DMS153 treated with DMSO at 0.1 percent for 48 hours (cell line): ENCODE measurements at regions not wholly inside any gene's neighbourhood (a gene's known extent, or its start where the extent isn't known, plus 50 kb on each side); places are given as distances from the start of the nearest gene placed in this dataset.

Source experiments
- DNase-seq: peaks from one replicate; lab custom pipeline; 2025; ENCODE audit not compliant: unreplicated experiment; lab: John Stamatoyannopoulos, UW

DNA sequence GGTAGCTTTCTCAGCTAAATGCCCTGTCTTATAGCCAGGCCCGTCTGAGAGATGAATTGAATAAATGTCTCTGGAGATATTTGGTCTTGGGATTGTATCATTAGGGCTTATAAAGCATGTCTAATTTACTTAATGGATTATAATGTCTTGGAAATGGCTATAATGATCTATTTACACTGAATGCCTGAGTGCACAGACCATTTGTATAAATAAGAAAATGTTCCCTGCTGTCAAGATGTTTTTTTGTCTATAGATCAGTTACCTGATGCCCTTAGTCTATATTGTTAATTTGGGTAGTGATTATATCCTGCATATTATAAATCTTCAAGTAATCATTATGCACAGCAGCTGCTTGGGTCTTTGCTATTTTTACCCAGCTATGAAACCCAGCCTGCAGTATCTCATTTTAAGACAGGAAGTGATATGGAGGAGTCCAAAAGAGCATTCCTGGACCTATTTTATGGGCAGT is 112.9 kb upstream of the ACTBL2 start:
- no peak for DNase-seq

DNA sequence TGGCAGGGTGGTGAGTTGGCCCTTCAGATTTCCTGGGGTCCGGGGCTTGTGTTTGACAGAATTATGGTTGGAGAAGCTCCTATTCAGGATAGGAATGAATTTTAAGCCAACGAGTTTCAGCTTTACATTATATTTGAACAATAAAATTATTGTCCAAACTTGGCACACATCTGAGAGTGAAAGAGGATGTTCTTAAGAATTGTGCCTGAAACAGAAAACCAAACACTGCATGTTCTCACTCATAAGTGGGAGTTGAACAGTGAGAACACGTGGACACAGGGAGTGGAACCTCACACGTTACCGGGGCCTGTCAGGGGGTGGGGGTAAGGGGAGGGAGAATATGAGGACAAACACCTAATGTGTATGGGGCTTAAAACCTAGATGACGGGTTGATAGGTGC is 111.8 kb upstream of the ACTBL2 start:
- no peak for DNase-seq

DNA sequence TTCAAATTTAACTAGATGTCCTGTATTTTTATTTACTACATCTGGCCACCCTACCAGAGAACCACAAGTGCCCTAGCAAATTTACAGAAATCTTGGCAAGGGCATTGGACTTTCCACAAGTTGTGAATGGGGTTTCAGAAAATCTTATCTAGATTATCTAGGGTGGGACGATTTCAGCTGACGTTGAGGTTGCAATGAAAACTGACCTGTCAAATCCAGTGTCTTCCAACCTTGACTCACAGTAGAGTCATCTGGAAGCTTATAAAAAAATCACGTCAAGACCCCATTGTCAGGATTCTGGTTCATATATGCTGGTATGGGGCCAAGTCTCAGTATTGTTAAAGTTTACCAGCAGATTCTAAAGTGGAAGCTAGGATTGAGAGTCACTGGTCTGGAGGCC is 109.6 kb upstream of the ACTBL2 start:
- DNase-seq: no peak

DNA sequence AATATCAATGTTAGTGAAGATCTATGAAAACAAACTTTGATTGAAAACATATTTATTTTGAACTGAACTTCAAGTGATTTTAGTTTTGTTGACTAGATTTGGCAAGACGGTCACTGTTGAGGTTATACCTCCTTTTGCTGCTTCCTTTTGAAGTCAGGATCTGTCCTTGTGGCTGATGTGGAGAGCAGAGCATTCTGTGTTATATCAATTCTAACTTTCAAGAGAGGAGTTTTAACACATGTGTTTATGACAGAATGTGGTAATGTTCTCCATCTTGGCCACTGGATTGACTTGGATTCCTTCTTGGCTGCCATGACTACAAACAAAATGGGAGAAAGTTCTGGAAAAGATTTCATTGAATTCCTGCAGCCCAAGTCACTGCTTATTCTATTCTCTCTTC is 104.0 kb upstream of the ACTBL2 start:
- no peak for DNase-seq

GRCh38 chr5:57582578-57583070 is 100.0 kb upstream of the ACTBL2 start:
- no peak for DNase-seq

DNA sequence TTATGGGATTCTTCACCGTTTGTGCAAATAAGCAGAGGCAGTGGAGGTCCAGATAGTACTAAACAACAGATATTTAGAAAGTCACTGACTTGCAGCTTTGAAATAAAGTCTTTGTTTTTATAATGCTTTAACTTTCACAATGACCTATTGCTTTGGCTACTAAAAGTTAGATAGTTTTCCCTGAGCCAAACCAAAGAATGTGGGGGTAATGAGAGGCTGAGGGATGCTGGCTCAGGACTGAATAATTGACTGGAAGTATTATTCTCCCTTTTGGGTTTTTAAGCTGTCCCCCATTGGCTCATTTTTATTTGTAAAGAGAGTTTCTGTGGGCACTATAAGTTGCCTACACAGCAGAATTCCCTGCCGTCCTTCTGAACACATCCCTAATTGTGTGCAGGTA is 99.2 kb upstream of the ACTBL2 start:
- no peak for DNase-seq

- no peak for DNase-seq
Observed at GRCh38 chr5:57581222-57581621, 98.6 kb upstream of the ACTBL2 start.

GRCh38 chr5:57577432-57578175 is 95.0 kb upstream of the ACTBL2 start:
- DNase-seq: no peak

GRCh38 chr5:57576317-57576716 is 93.7 kb upstream of the ACTBL2 start:
- DNase-seq: no peak

DNA sequence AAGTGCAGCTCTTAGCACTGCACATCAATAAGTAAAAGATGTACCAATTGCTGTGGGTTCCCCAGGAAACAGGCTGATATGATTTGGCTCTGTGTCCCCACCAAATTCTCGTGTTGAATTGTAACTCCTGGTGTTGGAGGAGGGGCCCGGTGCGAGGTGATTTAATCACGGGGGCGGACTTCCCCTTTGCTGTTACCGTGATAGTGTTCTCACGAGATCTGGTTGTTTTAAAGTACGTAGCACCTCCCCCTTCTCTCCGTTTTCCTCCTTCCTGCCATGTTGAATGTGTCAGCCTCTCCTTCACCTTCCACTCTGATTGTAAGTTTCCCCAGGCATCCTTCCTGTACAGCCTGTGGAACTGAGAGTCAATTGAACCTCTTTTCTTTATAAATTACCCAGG is 93.2 kb upstream of the ACTBL2 start:
- no peak for DNase-seq

GRCh38 chr5:57572461-57572860 is 89.8 kb upstream of the ACTBL2 start:
- DNase-seq: no peak

DNA sequence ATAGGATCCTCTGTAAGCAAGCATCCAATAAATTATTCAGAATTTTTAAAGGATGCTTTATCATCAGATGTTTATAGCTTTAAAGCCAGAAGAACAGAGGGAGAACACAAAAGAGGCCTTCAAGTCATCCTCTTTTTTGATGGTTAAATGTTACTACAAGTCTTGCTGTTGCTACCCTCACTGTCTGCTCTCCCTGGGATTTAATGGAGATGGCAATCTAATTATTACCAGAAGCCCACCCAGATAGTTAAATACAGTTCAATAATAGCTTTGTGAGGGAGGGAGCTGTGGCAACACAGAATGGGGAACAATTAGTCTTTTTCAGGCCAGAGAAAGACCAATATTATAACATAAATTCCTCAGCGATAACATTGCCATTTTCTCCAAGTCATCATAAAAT is 87.0 kb upstream of the ACTBL2 start:
- no peak for DNase-seq

DNA sequence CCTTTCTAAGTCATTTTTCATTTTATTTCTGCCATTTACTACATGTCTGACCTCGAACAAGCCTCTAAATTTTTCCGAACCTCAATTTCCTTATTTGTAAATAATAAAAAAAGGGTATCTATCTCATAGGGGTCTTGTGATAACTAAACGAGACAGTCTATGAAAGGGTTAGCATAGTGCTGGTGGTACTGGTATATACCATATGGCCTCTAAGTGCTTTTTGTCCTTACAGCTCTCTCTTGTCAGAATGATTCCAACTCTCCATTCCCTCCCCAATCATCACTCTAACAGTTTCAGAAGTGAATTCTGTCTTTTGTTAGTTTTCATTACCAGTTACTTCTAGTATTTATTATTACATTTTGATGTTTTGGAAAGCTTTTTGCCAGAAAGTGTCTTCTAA is 85.5 kb upstream of the ACTBL2 start:
- no peak for DNase-seq

DNA sequence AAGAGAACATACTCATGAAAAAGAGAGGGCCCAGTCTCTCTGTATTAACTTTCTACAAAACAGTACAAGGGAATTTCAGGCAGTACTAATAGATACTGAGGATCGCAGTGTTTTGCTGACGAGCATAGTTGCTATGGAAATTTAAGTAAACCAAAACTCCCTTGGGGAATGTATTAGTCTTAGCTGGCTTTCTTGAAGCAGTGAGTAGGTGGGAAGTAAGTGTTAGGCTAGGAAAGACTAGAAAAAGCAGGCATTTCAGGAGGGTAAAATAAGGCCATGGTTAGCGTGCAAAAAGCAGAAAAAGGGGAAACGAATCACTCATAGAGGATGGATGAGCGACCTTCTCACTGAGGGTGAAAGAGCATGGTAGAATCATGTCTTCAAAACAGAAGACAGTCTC is 84.3 kb upstream of the ACTBL2 start:
- DNase-seq: no peak

DNA sequence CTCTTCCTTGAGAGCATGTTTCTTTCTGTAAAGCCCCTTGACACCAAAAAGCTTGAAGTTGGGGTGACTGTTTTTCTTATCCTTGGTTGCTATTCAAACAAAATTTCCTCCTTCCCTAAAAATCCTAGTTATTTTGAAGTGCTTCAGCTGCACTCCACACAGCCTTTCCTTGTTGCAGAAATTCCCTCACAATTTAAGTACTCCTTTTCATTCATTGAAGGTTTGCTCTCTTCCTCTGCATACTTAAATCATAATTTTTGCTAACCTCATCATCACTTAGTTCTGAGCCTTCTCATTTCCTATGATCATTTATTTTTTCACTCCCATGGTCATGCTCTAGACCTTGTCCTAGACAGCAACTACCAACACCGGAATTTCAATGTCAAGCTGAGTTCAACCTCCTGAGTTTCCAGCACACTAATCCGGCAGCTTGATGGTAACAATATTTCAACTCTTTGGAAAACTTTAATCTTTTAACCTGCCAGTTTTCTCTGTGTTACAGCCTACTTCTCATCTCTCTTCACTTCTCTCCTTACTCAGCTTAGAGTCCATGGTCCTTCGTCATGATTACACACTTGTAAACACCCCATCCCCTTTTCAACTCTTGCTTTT is 78.7 kb upstream of the ACTBL2 start:
- no peak for DNase-seq

DNA sequence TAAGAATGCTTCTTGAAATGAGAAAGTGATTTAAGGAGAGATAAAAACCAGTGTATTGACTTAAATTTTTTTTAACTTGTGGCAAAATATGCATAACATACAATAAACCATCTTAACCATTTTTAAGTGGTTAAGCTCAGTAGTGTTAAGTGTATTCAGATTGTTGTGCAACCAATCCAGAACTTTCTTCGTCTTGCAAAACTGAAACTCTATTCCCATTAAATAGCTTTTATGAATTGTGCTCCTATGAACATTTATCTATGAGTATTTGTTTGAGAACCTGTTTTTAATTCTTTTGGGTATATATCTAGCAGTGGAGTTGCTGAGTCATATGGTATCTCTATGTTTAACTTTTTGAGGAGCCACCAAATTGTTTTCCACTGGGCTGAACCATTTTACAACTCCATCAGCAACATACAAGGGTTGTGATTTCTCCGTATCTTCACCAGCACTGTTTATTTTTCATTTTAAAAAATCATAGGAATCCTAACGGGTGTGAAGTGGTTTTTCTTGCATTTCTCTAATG is 76.6 kb upstream of the ACTBL2 start:
- DNase-seq: no peak

DNA sequence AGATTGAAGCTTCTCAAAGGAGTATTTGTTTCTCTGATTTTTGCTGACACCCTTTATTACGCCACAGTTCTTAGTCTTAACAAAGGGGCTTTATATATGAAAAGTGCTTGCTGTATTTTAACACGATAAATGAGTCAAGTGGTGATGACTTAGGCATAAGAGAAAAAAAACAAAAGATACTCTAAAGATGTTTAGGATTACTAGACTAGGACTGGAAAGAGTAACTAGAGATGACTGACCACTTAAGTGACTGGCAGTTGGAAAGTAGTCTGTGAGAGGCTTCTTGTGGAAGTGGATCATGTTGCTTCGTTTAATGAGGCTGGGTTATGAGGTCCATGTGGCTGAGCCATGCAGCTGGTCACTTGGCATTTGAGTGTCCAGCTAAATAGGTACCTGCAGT is 69.4 kb upstream of the ACTBL2 start:
- DNase-seq: no peak

DNA sequence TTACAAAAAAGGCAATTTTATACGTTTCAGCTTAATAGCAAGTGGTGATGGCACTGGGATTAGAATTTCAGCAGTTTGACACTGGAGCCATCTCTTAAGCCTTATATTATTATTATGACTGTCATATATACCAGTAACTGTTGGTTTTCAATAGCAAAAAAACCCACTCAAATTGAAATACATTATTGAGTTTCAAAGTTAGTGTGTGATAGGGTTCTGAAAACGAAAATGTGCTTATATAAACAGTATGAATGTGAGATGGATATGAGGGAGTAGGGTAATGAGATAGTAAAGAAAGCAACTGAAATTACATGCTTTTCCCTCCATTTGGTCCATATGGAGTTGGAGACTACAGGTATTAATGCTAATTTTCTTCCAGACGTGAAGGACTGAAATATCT is 68.6 kb upstream of the ACTBL2 start:
- no peak for DNase-seq

GRCh38 chr5:57550132-57550531 is 67.5 kb upstream of the ACTBL2 start:
- no peak for DNase-seq

- DNase-seq: no peak
Observed at GRCh38 chr5:57549566-57549965, 67.0 kb upstream of the ACTBL2 start.

DNA sequence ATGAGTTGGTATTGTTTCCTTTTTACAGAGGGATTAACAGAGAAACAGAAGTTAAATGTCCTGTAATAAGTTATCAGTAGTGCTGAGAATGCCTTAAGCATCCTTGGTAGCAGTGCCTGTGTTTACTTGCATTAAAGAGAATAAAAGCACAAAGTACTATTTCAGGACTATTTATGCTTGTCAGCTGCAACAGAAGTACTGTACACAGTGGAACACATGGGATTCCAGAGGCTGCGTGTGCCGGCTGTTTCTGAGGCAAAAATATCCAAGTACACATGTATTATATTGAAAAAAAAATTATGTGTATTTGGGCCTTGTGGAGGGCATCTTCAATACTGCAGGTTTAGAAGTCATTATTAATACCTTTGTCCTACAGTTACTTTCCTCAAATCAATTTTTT is 58.2 kb upstream of the ACTBL2 start:
- no peak for DNase-seq

DNA sequence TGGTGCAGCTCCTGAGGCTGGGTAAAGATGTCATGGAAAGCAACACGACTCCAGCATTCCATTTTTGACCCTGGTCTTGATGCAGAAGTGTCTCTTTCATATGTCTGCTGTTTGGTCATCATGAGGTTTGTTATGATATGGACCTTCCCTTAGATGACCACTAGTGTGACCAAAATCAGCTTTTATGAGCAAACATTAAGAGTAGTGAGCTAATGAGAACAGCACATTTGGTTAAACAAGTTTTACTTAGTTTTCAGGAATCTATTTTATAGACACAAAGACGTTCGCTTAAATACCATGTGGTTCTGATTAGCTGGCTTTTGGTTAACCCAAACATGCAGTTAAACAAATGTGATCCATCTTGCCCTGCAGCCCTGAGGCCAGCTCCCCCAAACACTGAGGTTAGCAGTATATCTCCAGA is 56.7 kb upstream of the ACTBL2 start:
- no peak for DNase-seq
